ENCODE measurements at regions not wholly inside any gene's neighbourhood (a gene's known extent, or its start where the extent isn't known, plus 50 kb on each side); places are given as distances from the start of the nearest gene placed in this dataset.
A peak's percentile ranks its signal among the peaks of the same experiment; 100 is the strongest.
"Not testable (repeated sequence)": the region's sequence is repeated elsewhere in the genome, so short reads cannot be mapped to it uniquely, and the experiment has no call there.

GRCh38 chr2:142756430-142756829, 121.0 kb upstream of the KYNU start:
- DNase-seq, result peak; percentile 51

DNA sequence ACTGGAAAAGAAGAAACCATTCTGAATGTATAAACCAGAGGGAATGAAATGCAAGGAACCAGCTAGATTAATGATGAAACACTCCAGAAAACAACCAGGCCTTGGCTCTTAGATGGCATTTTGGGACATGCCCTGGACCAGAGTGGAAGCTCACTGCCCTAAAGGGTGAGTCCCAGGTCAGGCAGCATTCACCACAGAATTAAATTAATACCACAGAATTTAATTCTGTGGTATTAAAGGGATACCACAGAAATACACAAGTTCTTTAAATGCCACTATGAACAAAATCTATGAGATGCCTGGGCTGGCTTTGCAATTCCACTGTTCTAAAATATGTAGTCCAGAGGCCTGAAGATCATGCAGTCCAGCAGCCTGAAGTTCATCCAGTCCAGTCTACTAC, 122.3 kb upstream of the KYNU start:
- DNase-seq, result no peak

GRCh38 chr2:142754182-142754581, 123.3 kb upstream of the KYNU start:
- DNase-seq, result no peak

- DNase-seq, result no peak
Observed at GRCh38 chr2:142750858-142751257, 126.6 kb upstream of the KYNU start.

DNA sequence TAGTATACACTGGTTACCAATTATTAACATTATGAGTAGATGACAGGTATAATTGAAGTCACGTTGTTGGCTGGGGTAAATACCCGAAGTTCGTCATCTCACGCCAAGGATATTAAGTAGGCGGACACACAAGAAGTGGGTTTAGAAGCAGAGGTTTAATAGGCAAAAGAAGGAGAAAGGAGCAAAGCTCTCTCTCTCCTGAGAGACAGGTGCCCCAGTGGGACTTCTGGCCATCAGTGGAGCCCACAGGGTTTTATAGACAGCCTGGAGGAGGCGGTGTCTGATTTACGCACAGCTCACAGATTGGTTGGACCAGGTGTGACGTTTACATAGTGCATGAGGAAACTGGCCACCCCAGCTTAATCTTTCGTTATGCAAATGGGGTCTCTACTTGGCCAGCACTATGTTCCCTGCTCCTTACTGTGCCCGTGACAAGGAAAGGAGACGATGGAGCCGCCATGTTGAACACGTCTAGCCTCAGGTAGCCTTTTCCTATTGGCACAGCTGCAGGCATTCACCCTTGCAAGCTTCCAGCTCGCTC, 128.8 kb upstream of the KYNU start:
- DNase-seq, result no peak

DNA sequence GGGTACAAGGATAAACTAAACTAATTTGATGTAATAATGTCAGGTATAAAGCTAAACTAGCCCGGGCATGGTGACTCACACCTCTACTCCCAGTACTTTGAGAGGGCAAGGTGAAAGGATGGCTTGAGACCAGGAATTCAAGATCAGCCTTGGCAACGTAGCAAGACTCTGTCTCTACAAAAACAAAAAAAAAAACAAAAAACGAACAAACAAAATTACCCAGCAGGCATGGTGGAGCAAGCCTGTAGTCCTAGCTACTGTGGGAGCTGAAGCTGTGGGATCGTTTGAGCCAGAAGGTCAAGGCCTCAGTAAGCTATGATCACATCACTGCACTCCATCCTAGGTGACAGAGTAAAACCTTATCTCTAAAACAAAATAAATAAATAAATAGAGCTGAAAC, 131.8 kb upstream of the KYNU start:
- DNase-seq, result no peak

DNA sequence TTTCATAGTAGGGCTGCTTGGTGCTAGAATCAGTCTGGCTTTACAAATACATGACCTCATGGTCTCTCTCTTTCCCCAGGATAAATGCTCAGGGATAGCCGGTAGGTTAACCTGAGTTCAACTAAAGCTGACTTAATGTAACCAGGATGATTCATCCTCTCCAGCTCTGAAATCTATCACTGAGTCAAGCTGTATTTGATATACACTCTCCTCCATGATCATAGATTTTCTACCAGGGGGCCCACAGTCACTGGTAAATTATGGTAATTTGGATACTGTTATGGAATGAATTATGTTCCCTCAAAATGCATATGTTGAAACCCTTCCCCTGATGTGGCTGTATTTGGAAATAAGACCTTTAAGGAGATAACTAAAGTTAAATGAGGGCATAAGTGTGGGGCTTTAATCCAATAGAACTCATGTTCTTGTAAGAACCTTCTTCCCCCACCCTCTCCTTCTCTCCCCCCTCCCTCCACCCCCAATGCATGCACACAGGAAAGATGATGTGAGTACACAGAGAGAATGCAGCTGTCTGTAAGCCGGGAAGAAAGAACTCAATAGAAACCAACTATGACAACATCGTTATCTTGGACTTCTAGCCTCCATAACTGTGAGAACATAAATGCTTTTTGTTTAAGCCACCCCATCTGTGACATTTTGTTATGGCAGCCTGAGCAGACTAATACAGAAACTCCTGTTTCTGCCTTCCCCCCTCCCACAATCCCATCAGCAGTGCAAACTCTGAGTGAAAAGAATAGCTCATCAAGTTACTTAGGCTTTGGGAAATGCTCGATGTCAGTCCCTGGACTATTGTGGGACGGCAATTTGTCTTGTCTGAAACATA, 134.9 kb upstream of the KYNU start:
- DNase-seq, result peak; percentile 81

GRCh38 chr2:142741764-142742269, 135.6 kb upstream of the KYNU start:
- DNase-seq, result peak; percentile 12

DNA sequence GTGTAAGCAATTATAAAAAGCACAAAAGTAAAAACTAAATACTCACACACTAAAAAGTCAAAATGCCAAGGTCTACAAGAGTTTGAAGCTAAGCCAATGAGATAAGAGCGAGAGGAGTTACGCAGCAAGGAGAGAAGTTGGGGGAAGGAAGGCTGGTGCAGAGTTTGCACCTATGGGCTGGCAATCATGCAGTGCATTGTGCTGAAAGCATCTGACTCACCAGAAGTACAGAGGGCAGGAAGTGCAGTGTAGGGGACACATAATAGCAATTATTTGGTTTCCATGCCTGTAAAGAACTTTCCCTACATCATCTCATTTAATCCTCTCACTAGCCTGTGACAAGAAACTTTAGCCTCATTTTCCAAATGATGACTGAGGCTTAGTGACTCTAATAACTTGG, 142.7 kb upstream of the KYNU start:
- no peak for DNase-seq

DNA sequence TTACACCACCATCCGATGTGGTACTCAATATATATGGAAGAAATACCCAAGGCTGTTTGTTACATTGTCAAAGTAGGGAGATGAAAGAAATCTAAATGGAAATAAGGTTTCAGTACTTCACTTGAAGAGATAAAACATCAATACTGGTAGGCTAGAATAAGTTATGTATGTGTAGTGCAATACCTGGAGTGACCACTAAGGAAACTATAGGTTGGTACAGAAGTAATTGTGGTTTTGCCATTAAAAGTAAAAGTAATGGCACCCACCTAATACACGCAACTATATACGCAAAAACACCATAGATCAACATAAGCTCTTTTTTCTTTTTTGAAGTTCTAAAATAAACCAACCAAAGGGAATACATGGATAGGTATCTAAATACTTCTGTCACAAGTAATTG, 143.2 kb upstream of the KYNU start:
- DNase-seq, result no peak

- DNase-seq, result not testable (repeated sequence)
Observed at GRCh38 chr2:142729814-142730213, 147.7 kb upstream of the KYNU start.

DNA sequence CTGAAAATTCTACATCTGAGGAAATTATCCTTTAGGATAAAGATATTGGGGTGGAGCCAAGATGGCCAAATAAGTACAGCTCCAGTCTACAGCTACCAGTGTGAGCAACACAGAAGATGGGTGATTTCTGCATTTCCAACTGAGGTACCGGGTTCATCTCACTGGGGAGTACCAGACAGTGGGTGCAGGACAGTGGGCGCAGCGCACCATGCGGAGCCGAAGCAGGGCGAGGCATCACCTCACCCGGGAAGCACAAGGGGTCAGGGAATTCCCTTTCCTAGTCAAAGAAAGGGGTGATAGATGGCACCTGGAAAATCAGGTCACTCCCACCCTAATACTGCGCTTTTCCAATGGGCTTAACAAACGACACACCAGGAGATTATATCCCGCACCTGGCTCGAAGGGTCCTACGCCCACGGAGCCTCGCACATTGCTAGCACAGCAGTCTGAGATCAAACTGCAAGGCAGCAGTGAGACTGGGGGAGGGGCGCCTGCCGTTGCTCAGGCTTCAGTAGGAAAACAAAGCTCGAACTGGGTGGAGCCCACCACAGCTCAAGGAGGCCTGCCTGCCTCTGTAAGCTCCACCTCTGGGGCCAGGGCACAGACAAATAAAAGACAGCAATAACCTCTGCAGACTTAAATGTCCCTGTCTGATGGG, 149.5 kb upstream of the KYNU start:
- DNase-seq, result not testable (repeated sequence)

DNA sequence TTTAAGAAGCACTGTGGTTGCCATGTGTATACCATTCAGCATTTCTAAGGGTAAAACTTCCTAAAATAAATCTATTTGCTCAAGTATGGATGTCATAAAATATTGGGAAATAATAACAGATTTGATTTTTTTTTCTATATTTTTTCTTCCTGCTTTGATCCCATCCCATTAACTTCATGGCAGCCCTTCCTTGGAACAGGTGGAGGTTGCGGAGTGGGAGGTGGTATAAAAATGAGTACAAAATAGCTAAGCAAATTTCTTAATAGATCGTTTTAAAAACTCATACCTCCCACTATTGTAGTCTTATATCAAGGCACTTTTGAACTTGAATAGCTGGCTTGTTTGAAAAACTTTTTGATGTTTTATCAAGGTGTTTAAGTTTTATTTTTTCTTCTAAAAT, 152.1 kb upstream of the KYNU start:
- DNase-seq, result no peak

DNA sequence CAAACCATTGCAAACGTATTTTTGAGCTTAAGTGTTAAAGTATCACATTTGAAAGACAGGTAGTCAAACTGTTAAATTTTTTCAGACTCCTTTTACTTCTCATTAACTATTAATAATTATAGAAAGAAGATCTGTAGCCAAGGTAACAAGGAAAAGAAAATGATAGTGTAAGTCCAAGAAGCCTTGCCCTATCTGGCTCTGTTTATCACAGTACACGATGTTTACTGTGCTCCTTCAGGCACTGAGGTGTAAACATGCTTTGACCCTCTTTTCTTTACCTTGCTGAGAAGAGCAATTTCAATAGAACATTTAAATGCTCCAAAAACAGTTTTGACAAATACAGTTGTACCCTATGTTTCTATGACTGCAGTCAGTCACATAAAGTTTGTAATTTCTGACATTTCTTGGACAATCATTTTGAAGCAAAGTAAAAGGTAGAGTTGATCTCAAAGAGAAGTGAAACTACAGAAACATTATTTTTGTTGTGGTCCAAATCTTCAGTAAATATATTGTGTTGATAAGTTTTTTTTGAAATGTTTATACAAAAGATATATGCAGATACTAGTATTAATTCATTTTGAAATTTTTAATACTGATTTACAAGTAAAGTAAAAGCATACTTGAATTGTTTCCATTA, 152.6 kb upstream of the KYNU start:
- DNase-seq, result no peak

- no peak for DNase-seq
Observed at GRCh38 chr2:142724186-142724585, 153.3 kb upstream of the KYNU start.

DNA sequence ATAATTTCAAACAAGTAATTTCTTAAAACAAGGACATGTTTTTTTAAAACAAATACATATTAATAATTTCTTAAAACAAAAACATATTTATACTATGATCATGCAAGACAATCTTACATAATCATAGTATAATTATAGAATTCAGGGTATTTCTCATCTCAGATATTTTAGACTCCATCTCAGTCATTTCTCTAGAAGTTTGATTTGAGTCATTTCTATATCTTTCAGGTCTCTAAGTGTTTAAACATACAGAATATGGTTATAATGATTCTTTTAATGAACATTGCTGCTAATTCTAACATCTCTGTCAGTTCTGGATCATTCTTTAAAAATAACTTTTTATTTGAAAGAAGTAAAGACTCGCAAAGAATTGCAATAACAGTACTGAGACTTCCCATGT, 154.2 kb upstream of the KYNU start:
- DNase-seq, result no peak

GRCh38 chr2:142722569-142722968, 154.9 kb upstream of the KYNU start:
- DNase-seq, result peak; percentile 59

- no peak for DNase-seq
Observed at GRCh38 chr2:142722086-142722485, 155.4 kb upstream of the KYNU start.

DNA sequence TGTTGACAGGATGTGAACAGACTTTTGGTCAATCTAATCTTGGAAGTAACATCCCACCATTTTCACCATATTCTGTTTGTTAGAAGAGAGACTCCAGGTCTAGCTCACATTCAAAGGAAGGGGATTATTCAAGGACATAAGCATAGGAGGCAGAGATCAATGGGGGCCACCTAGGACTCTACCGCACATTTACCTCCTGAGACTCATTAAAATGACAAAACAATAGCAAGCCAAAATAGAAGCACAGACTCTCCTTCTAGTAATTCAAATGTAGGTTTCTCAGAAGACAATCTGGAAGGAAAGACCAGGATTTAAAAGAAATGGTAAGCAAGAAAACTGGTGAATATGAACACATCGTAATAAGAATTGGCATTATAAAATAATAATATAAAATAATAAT, 156.4 kb upstream of the KYNU start:
- no peak for DNase-seq

- DNase-seq, result peak; percentile 23
Observed at GRCh38 chr2:142718576-142719155, 158.8 kb upstream of the KYNU start.

DNA sequence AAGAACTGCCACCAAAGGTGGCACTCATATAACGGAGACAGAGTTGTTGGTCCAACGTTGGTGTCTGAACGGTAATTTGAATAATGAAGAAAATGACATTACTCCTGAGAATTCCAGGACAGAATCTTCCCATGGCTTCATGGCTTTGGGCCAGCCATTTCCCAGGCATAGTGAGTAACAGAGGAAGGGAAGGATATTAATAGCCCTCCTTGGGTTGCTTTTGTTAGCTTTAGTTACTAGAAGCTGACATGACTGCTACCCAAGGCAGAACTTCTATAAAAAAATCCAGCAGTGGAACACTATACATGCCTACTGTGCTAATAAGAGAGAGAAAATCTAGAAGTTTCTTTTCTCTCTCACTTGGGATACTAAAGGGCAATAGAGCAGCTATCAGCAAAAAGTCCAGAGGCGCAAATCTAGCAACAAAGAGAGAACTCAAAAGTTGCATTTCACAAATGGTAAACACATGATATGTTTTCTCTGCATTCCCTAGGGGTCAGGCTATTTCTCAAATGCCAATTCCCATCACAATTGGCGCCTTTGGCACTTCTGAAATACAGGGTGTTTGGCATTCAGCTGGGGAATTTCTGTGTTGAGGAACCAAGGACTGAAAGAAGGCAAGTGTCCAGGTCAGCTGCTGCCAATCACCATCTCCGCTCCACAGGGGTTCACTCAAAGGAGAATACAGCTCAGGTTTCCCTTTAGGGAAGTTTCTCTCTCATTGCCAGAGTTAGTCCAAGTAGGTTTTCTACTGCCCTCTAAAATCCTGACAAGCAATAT, 160.8 kb upstream of the KYNU start:
- DNase-seq, result peak; percentile 80

GRCh38 chr2:142714600-142714999, 162.9 kb upstream of the KYNU start:
- DNase-seq, result no peak
